ENCODE measurements at regions not wholly inside any gene's neighbourhood (a gene's known extent, or its start where the extent isn't known, plus 50 kb on each side); places are given as distances from the start of the nearest gene placed in this dataset.

DNA sequence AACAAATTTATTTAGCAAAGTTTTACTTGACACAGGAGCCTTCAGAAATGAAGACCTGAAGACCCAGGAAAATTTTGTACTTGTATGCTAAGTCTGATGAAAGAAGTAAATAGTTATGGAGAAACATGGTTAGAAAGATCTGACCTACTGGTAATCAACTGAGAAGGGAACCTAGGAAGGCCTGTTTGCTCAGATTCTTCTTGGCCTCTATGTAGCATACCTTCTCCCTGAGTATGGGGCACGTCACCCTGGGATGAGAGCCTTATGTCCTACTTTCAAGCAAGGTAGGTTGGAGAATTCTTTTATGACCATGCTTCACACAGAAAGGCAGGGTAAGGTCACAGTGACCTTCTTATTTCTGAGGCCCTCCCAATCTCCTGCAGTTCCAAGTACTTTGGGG lies 178.6 kb upstream of the CREB1 start:
- POLR2A ChIA-PET = no interaction called here
- TF ChIP-seq FOXA1 (IDR thresholded peaks at IDR 0.05) (no peak), ZNF384 (IDR thresholded peaks at IDR 0.05) (no peak), NFRKB (IDR thresholded peaks at IDR 0.05) (no peak), TARDBP (IDR thresholded peaks at IDR 0.05) (no peak), L3MBTL2 (conservative IDR thresholded peaks at IDR 0.05) (no peak), BHLHE40 (IDR thresholded peaks at IDR 0.05; ENCODE audit: borderline replicate concordance) (no peak), HDGF (IDR thresholded peaks at IDR 0.05; ENCODE audit: borderline replicate concordance) (no peak), SP1 (IDR thresholded peaks at IDR 0.05) (no peak), ELF4 (IDR thresholded peaks at IDR 0.05) (no peak), SUZ12 (IDR thresholded peaks at IDR 0.05) (no peak), FOXK2 (IDR thresholded peaks at IDR 0.05) (no peak), LEF1 (IDR thresholded peaks at IDR 0.05; ENCODE audit: borderline replicate concordance) (no peak), CTBP1 (IDR thresholded peaks at IDR 0.05; ENCODE audit: borderline replicate concordance) (no peak), ARNT (IDR thresholded peaks at IDR 0.05) (no peak), FOXM1 (IDR thresholded peaks at IDR 0.05; ENCODE audit: borderline replicate concordance) (no peak)
- TF ChIP-seq, protein P1, sequence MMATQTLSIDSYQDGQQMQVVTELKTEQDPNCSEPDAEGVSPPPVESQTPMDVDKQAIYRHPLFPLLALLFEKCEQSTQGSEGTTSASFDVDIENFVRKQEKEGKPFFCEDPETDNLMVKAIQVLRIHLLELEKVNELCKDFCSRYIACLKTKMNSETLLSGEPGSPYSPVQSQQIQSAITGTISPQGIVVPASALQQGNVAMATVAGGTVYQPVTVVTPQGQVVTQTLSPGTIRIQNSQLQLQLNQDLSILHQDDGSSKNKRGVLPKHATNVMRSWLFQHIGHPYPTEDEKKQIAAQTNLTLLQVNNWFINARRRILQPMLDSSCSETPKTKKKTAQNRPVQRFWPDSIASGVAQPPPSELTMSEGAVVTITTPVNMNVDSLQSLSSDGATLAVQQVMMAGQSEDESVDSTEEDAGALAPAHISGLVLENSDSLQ (IDR thresholded peaks at IDR 0.05) = no peak
- CTCF ChIA-PET = no interaction called here
- no peak for DNase-seq (ENCODE audit: extremely low spot score)

DNA sequence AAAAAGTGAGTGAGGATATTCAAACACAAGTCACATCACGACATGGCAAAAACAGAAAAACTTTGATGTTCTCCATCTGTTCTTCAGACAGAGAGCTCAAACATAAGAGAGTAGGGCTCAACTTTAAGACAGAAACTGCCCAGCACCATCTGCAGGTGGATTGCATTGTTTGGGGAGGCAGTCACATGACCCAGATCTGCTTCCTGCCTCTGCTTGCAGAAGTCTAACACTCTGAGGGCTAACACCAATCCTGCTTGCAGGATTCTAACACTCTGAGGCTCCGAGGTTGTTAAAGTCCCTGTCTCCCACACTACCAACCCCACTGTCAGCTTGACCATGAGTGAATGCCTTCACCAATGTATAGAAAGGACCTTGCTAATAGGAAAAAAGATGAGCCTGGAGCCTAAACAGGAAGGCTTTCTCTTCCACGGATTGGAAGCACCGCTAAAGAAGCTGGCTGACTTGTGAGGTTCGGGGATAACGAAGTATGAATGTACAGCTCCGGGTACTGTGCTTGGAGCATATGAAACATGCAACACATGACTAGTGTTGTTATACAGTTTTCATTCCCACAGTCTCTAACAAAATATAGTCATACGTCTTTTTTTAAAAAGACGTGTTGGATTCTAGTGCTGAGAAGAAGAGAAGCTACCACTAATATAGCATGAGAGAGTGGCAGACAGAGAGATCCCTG lies 176.6 kb upstream of the CREB1 start:
- TF ChIP-seq CTBP1 (IDR thresholded peaks at IDR 0.05; ENCODE audit: borderline replicate concordance) (no peak), FOXA1 (IDR thresholded peaks at IDR 0.05) (no peak), TARDBP (IDR thresholded peaks at IDR 0.05) (no peak), LEF1 (IDR thresholded peaks at IDR 0.05; ENCODE audit: borderline replicate concordance) (no peak), L3MBTL2 (conservative IDR thresholded peaks at IDR 0.05) (no peak), ELF4 (IDR thresholded peaks at IDR 0.05) (no peak), BHLHE40 (IDR thresholded peaks at IDR 0.05; ENCODE audit: borderline replicate concordance) (no peak), SUZ12 (IDR thresholded peaks at IDR 0.05) (no peak), ZNF384 (IDR thresholded peaks at IDR 0.05) (no peak), HDGF (IDR thresholded peaks at IDR 0.05; ENCODE audit: borderline replicate concordance) (no peak), ARNT (IDR thresholded peaks at IDR 0.05) (no peak), NFRKB (IDR thresholded peaks at IDR 0.05) (no peak), FOXM1 (IDR thresholded peaks at IDR 0.05; ENCODE audit: borderline replicate concordance) (no peak), SP1 (IDR thresholded peaks at IDR 0.05) (no peak), FOXK2 (IDR thresholded peaks at IDR 0.05) (no peak)
- TF ChIP-seq, protein P1 (IDR thresholded peaks at IDR 0.05) = no peak
- CTCF ChIA-PET = interaction anchor here (0.6 to 1.0 kb wide), 2 partner anchors 15 to 363 kb away, joined by 3 read pairs; no protein-coding TSS in a partner anchor
- no peak for DNase-seq (ENCODE audit: extremely low spot score)
- POLR2A ChIA-PET = no interaction called here

DNA sequence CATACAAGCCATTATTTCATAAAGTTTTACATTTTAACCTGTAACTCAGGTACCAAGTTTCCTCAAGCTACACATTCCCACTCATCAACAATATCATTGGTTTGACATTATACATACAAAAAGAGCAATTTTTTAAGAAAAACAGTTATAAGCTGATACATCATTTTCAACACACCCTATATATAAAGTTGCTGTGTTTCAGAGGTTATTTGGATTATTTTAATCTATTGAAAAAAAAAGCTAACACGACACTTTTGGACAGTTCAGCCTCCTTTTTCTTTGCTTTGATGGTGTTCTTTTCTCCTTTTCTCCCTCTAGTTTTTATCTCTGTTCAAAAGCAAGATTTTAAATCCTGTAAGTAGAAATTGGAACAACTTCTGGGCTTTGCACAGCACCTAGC lies 175.9 kb upstream of the CREB1 start:
- TF ChIP-seq HDGF (IDR thresholded peaks at IDR 0.05; ENCODE audit: borderline replicate concordance) (no peak), FOXA1 (IDR thresholded peaks at IDR 0.05) (no peak), FOXM1 (IDR thresholded peaks at IDR 0.05; ENCODE audit: borderline replicate concordance) (no peak), SP1 (IDR thresholded peaks at IDR 0.05) (no peak), TARDBP (IDR thresholded peaks at IDR 0.05) (no peak), L3MBTL2 (conservative IDR thresholded peaks at IDR 0.05) (no peak), CTBP1 (IDR thresholded peaks at IDR 0.05; ENCODE audit: borderline replicate concordance) (no peak), ARNT (IDR thresholded peaks at IDR 0.05) (no peak), ELF4 (IDR thresholded peaks at IDR 0.05) (no peak), NFRKB (IDR thresholded peaks at IDR 0.05) (no peak), FOXK2 (IDR thresholded peaks at IDR 0.05) (no peak), BHLHE40 (IDR thresholded peaks at IDR 0.05; ENCODE audit: borderline replicate concordance) (no peak), ZNF384 (IDR thresholded peaks at IDR 0.05) (no peak), LEF1 (IDR thresholded peaks at IDR 0.05; ENCODE audit: borderline replicate concordance) (no peak), SUZ12 (IDR thresholded peaks at IDR 0.05) (no peak)
- TF ChIP-seq, protein P1 (IDR thresholded peaks at IDR 0.05) = no peak
- POLR2A ChIA-PET = no interaction called here
- no peak for DNase-seq (ENCODE audit: extremely low spot score)
- CTCF ChIA-PET = no interaction called here

DNA sequence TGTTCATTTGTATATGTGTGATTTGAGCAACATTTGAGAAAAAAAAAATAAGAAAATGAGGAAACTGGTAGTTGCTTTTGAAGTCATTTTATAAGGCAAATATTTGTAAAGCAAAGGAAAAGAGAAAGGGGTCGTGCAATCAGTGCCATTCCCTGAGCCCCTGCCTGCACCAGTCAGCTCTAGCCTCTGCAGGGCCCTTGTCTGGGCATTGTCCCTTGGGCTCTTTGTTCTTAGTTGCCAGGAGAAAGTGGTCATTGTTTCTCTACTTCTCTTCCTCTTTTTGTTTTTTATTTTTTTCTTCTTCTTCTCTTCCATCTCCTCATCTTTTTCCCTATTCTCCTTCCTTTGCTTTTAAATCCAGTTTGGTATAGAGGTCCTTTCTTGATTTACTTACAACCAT lies 175.3 kb upstream of the CREB1 start:
- TF ChIP-seq LEF1 (IDR thresholded peaks at IDR 0.05; ENCODE audit: borderline replicate concordance) (no peak), TARDBP (IDR thresholded peaks at IDR 0.05) (no peak), FOXM1 (IDR thresholded peaks at IDR 0.05; ENCODE audit: borderline replicate concordance) (no peak), NFRKB (IDR thresholded peaks at IDR 0.05) (no peak), ARNT (IDR thresholded peaks at IDR 0.05) (no peak), ELF4 (IDR thresholded peaks at IDR 0.05) (no peak), SP1 (IDR thresholded peaks at IDR 0.05) (no peak), HDGF (IDR thresholded peaks at IDR 0.05; ENCODE audit: borderline replicate concordance) (no peak), ZNF384 (IDR thresholded peaks at IDR 0.05) (no peak), FOXA1 (IDR thresholded peaks at IDR 0.05) (no peak), BHLHE40 (IDR thresholded peaks at IDR 0.05; ENCODE audit: borderline replicate concordance) (no peak), FOXK2 (IDR thresholded peaks at IDR 0.05) (no peak)
- TF ChIP-seq, protein P1 (IDR thresholded peaks at IDR 0.05) = no peak
- ChIA-PET POLR2A (no interaction called here), CTCF (no interaction called here)
- DNase-seq (ENCODE audit: extremely low spot score) = no peak

DNA sequence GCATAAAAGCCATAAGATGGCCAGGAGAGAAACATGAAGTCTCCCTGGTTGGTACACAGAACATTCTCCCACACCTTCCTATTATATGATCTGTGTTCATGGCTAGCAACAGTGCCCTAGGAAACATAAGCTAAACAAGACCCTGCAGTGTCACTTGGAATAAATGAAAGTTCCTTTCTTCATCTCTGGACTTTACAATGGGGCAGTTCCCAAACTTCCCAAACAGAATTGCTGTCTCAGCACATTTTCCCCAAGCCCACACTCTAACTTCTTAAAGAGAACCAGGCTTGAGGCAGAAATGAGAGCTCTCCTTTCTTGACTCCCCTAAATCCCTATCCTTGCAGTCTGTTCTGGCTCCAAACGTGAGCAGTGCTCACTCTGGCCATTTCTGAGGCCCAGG lies 173.2 kb upstream of the CREB1 start:
- no peak for DNase-seq (ENCODE audit: extremely low spot score)
- TF ChIP-seq ARNT (IDR thresholded peaks at IDR 0.05) = no peak
- TF ChIP-seq, protein P1 (IDR thresholded peaks at IDR 0.05) = no peak
- no peak for TF ChIP-seq HDGF (IDR thresholded peaks at IDR 0.05; ENCODE audit: borderline replicate concordance)
- no peak for TF ChIP-seq FOXM1 (IDR thresholded peaks at IDR 0.05; ENCODE audit: borderline replicate concordance)
- TF ChIP-seq CTBP1 (IDR thresholded peaks at IDR 0.05; ENCODE audit: borderline replicate concordance) = no peak
- TF ChIP-seq NFRKB (IDR thresholded peaks at IDR 0.05) = no peak
- no peak for TF ChIP-seq L3MBTL2 (conservative IDR thresholded peaks at IDR 0.05)
- no peak for TF ChIP-seq FOXK2 (IDR thresholded peaks at IDR 0.05)
- TF ChIP-seq ELF4 (IDR thresholded peaks at IDR 0.05) = no peak
- no peak for TF ChIP-seq SUZ12 (IDR thresholded peaks at IDR 0.05)
- TF ChIP-seq ZNF384 (IDR thresholded peaks at IDR 0.05) = no peak
- TF ChIP-seq SP1 (IDR thresholded peaks at IDR 0.05) = no peak
- no peak for TF ChIP-seq LEF1 (IDR thresholded peaks at IDR 0.05; ENCODE audit: borderline replicate concordance)
- TF ChIP-seq FOXA1 (IDR thresholded peaks at IDR 0.05) = no peak
- no peak for TF ChIP-seq TARDBP (IDR thresholded peaks at IDR 0.05)
- no peak for TF ChIP-seq BHLHE40 (IDR thresholded peaks at IDR 0.05; ENCODE audit: borderline replicate concordance)
- ChIA-PET CTCF (no interaction called here), POLR2A (no interaction called here)
